ENCODE measurements at regions not wholly inside any gene's neighbourhood (a gene's known extent, or its start where the extent isn't known, plus 50 kb on each side); places are given as distances from the start of the nearest gene placed in this dataset.

GRCh38 chr10:92763634-92764155, 73.9 kb downstream of the HHEX start:
- TF ChIP-seq CTCF (IDR thresholded peaks at IDR 0.05) (no peak), ZFX (IDR thresholded peaks at IDR 0.05; ENCODE audit: borderline replicate concordance) (no peak)

Measured in 22Rv1 (cell line).